ENCODE measurements at regions not wholly inside any gene's neighbourhood (a gene's known extent, or its start where the extent isn't known, plus 50 kb on each side); places are given as distances from the start of the nearest gene placed in this dataset.
"Not testable (repeated sequence)": the region's sequence is repeated elsewhere in the genome, so short reads cannot be mapped to it uniquely, and the experiment has no call there.

DNA sequence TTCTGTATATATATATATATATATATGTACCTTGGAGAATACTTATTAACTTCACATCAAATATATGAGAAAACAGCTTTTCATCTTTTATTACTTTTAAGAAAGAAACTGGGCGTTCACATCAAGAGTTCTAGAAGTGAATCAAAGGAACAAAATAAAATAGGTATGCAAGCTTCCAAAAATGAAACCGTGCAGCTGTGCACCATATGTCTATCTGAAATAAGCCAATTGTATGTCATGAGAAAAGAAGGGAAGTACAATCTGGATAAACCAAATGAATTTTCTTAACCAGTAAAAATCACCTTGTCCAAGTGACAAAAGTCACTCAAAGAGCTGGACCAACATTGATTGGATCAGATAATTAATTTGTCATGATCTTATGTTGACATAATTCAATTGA is 405.4 kb upstream of the TECRL start:
- DNase-seq, result no peak

DNA sequence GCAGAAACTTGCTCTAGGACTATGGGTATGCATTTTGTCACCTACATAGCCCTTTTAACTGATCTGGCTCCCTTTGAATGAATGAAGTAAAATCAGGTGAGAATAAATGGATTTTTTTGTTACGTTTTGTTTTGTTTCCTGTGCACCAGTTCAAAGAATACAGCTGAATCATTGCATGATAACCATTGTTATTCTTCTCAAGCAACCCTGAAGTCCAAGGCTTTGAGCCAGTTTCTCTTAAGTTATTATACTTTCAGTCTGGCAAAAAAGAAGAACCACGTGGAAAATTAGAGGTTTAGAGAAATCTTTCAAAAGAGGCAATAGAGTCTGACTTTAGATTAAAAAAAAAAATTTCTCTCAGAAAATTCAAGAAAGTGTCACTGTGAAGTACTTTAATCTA is 398.6 kb upstream of the TECRL start:
- DNase-seq, result no peak

DNA sequence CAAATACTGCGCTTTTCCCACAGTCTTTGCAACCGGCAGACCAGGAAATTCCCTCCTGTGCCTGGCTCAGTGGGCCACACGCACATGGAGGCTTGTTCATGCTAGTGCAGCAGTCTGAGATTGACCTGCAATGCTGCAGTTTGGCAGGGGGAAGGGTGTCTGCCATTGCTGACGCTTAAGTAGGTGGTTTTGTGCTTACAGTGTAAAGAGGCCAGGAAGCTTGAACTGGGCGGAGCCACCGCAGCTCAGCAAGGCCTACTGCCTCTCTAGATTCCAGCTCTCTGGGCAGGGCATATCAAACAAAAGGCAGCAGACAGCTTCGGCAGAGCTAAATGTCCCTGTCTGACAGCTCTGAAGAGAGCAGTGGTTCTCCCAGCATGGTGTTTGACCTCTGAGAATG is 390.5 kb upstream of the TECRL start:
- no peak for DNase-seq

DNA sequence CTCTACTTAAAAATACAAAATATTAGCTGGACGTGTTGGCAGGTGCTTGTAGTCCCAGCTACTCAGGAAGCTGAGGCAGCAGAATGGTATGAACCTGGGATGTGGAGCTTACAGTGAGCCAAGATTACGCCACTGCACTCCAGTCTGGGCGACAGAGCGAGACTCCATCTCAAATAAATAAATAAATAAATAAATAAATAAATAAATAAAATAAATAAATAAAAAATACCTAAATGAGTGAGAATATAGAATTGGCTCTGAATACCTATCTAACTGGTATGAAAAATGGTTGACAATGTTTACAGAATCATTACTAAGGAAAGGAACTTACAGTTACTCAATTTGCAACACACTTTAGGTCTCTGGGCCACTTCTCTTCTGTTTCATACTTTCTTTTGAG is 389.6 kb upstream of the TECRL start:
- DNase-seq, result not testable (repeated sequence)

DNA sequence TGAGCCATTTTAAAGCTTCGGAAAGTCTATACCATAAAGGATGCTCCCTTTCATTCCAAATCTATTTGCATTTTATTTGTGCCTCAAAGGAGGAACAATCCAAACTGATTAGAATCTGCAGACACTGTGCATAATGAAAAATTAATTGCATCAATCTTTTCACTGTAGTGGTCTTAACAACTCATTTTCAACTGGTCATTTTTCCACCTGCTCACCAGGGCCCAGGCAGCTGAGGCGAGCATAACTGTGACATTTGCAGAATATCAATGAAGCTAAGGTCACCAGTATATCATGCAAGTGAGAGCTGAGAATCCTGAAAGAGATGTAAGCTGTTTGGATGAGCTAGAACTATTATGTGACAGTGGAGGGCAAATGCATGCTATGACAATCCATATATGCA is 387.3 kb upstream of the TECRL start:
- DNase-seq, result no peak

DNA sequence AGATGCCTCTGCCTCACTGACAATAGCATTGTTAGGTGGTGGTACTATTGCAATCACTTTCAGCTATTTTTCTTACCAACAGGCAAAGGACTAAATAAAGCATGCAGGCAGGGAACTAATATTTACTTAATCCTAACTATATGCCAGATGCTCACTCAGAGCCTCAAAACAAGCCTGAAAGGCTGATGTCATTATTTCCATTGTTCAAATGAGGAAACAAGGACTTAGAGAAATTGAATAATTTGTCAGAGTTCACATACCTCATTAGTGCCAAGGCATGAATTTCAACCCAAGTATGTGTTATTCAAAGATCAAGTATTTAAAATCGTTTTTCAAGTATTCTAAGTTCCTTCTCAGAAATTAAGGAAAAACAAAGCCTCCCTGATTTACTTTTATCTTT is 374.9 kb upstream of the TECRL start:
- DNase-seq, result no peak

DNA sequence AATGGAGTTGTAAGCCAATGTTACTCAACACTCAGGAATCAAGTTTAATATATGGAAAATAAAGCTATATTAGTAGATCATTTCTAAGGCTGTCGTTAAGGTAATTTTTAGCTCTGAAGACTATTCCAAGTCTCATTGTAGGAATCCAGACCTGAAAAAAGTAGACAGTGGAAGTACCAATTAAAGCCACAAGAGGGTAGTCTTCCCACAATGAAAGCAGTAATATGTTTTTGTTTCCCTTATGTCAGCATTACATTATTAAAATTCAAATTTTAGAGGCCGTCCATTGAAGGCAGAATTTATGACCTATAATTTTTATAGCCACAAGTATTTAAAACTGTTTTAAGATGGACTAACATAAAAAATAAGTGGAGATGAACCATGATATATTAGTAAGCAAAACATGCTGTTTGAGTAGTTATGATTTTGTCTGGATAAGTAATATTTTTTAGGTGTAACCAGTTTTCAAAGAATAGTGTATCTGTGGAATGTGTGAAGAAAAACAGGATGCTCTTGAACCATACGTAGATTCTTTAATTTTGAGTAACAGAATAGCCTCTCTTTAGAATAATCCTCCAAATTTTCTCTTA is 372.6 kb upstream of the TECRL start:
- DNase-seq, result no peak

DNA sequence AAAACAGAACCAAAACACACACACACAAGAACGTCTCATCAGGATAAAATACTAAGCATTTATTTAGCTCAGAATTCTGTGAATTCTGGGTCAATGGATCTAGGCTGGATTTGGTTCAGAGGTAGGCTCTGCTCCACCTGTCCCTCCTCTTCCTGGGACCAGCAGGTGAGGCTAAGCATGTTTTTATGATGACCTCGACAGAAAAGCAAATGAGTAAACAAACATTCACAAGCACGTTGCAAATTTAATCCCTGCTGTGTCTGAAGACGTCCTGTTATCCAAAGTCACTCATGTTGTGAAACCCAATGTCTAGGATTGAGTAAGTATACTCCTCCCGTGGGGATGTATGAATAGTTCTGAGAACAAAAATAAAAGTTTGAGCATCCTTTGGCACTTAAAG is 371.4 kb upstream of the TECRL start:
- DNase-seq, result no peak

DNA sequence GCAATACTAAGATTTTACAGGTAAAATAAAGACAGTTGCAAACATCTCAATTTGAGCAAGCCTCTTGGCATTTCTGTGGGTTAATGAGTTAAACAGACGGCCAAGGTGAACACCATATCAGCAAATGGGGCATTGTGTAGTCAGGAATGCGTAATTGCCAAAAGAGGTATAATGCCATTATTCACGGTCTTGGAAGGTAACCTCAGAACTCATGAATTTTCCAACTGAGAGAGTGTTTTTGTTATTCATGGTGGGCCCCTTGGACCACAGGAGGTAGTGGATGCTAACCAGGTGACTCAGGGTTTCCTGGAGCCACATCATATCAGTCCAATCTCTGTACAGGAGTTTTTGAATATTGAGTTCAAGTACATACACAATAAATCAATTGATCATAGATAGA is 368.0 kb upstream of the TECRL start:
- DNase-seq, result no peak

DNA sequence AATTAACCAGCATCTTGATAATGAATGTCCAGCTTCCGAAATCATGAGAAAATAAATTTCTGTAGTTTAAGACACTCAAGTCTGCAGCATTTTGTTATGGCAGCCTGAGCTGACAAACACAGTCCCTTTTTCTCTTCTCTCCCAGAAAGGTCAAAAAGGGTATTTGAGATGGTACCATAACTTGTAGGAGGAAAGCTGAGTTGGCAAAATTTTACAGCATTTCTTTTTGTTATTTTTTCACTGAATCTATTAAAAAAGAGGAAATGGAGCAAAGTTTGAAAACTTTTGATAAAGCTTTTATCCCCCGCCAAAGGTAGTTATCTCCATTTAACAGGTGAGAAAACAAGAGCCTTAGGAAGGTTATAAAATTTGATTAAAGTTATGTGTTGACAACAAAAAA is 367.6 kb upstream of the TECRL start:
- DNase-seq, result no peak

DNA sequence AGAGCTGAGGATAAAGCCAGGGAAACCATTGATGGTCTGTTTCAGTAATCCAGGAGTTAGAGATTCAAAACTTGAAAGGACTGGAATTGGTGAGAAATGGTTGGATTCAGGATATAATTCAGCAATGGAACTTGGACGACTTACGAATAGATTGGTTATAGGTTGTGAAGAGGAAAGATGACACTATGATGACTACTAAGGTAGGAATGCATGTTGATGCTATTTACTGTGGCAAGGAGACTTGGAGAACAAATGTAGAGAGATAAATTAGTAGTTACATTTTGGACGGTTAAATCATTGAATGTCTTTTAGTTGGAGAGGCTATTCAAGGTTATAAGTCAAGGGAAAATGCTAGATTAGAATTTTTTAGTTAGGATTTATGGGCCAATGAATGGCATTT is 365.4 kb upstream of the TECRL start:
- no peak for DNase-seq

DNA sequence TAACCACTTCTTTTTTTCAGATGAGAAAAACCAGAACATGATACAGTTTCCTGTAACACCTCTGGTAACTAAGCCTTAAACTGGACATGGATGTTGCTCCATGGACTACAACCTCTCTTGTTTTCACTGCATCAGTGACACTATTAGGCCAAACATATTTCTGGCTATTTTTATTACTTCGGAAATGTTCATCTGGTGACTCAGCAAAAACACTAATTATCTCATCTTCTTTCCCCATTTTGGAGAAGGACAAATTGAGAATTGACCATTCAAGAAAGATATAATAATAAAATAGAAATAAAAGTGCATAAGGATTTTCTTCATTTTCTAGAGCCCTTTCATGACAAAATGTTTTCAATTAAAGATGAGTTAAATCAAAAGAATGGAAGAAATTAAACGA is 361.9 kb upstream of the TECRL start:
- DNase-seq, result no peak

DNA sequence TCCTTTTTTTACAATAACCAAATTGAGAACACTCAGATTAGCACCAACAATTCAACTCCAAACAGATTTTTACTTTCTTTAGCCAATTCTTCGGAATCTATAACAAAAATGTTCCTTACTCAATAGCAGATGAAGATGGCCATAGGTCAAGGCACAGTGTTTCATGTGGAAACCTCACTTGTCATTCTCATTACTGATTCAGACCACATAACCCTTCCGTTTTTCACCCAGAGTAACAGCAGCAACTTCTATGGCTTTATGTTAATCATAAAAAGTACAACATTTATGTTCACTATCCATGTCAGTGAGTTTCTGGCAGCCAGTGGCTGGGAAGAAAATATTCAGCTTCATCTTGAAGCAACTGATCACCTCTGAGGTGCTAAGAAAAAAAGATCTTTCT is 358.3 kb upstream of the TECRL start:
- no peak for DNase-seq

DNA sequence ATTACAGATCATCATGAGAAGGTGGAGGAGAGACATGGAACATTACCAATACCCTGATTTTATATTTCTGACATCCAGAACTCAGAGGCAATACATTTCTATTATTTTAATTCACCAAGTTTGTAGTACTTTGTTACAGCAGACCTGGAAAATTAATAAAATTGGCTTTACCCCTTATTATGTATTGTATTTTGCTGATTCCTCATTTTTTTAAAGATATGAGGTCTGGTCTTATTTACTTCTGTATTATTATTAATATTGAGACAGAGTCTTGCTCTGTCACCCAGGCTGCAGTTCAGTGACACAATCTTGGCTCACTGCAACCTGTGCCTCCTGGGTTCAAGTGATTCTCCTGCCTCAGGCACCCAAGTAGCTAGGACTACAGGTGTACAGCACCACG is 357.3 kb upstream of the TECRL start:
- DNase-seq, result no peak

DNA sequence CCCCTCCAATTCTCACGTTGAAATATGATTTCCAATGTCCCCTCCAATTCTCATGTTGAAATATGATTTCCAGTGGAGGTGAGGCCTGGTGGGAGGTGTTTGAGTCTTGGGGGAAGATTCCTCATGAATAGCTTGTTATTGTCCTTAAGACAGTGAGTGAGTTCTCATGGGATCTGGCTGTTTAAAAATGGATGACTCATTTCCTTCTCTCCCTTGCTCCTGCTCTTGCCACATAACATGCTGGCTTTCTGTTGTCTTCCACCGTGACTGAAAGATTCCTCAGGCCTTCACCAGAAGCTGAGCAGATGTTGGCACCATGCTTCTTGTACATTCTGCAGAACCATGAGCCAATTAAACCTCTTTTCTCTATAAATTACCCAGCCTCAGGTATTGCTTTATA is 346.8 kb upstream of the TECRL start:
- DNase-seq, result no peak

DNA sequence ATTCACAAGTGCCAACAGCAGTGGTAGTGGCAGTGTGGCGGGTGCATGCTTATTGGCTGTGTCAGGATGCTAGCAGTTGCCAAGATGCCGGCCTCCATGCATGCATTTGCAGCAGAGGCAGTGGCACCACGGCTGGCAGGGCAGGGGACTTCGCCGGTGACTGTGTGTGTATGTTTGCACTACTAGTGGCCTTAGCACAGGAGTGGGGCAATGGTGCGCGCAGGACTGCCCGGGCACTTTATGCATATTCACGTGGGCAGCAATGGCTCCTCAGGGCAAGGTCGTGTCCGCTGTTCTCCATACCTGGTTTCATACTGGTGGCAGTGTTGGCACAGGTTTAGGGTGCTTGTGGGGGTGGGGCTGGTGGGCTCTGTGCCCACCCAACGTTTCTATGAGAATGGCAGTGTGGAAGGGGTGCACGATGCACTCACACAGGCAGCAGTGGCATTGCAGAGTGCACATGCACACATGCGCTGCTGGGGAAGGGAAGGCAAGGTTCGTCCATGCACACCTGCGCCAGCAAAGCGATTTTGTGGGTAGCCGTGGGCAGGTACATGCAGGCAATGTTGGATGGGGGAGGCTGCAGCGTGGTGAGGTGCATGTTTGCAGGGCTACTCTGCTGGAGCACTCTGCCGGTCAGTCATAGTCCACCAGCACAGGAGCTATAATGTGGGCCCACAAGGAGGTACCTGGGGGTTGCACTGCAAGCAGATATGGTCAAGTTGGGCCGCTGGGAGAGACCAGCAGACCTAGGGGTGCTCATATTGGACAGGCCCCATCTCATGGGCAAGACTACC is 338.9 kb upstream of the TECRL start:
- DNase-seq, result no peak

DNA sequence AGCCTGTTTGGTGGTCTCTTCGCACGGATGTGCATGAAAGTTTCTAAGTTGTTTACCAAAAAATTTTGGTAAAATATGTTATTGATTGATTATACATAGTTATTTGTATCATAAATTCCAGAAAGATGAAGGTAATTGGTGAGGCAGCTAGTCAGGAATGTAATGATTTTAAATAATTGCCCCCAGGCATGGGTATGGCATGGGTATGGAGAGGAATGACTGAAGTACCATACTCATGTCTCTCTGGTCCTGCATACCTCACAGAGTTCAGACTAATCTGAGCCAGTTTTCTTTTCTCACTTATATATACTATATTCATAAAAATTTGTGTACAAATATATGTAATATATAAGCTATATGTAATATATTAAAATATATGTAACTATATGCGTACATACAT is 329.0 kb upstream of the TECRL start:
- no peak for DNase-seq

DNA sequence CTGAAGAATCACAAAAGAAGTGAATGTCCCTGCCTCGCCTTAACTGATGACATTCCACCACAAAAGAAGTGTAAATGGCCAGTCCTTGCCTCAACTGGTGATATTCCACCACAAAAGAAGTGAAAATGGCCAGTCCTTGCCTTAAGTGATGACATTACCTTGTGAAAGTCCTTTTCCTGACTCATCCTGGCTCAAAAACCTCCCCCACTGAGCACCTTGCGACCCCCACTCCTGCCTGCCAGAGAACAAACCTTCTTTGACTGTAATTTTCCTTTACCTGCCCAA is 328.5 kb upstream of the TECRL start:
- not testable (repeated sequence) for DNase-seq

DNA sequence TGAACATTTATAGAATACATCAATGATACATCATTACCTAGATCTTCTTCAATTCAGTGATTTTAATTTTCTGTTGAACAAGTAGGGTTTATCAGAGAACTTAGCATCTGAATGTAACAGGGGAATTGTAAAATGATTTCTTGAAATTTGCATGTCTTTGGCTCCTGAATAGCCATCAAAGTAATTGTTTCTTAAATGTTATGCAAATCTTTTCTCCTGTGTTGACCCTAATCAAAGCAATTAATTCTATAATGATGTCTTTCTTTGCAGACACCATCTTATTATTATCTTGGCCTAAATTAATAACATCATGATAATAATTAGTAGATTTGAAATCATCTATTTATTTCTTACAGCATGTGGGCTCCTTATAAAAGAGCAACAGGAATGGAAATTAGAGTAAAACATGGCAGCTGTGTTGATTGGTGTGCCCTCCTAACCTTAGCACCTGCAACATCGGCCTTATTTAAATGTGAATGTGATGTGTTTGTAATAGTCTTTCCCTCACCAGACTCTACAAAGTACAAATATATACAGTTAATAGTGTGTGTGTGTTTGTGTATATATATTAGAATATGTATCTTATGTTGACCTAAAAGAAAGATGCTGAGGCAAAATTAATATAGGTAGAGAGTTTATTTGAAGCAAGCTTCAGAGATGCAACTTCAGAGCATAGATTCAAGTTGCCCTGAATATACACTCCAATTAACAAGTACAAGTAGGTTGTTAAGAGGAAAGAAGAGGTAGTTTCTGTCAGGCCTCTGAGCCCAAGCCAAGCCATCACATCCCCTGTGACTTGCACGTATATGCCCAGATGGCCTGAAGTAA is 328.0 kb upstream of the TECRL start:
- no peak for DNase-seq

DNA sequence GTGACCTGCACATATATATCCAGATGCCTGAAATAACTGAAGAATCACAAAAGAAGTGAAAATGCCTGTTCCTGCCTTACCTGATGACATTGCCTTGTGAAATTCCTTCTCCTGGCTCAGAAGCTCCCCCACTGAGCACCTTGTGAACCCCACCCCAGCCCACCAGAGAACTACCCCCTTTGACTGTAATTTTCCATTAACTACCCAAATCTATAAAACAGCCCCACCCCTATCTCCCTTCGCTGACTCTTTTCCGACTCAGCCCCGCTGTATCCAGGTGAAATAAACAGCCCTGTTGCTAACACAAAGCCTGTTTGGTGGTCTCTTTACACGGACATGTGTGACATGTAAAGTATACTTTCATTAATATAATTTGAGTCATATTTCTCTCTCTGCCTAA is 320.3 kb upstream of the TECRL start:
- no peak for DNase-seq

DNA sequence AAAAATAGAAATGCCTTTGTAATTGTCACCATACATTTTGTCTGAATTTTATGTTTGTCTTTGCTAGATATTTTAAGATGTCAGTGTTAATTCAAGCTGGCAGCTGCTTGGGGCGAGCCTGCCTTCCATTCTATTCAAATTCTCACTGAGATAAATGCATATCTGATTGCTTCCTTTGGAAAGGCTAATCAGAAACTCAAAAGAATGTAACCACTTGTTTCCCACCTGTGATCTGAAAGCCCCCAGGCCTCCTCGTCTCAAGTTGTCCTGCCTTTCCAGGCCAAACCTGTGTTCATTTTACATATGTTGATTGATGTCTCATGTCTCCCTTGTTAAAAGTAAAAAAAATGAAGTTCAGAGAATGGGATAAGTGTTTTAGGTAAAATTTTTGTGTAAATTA is 318.7 kb upstream of the TECRL start:
- no peak for DNase-seq

DNA sequence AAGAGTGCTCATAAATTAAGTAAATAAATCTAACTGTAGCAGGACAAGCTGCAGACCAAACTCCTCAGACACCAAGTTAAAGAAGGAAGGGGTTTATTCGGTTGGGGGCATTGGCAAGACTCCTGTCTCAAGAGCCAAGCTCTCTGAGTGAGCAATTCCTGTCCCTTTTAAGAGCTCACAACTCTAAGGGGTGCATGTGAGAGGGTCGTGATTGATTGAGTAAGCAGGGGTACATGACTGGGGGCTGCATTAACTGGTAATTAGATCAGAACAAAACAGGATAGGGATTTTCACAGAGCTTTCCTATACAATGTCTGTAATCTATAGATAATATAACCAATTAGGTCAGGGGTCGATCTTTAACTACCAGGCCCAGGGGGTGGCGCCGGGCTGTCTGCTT is 318.1 kb upstream of the TECRL start:
- not testable (repeated sequence) for DNase-seq

DNA sequence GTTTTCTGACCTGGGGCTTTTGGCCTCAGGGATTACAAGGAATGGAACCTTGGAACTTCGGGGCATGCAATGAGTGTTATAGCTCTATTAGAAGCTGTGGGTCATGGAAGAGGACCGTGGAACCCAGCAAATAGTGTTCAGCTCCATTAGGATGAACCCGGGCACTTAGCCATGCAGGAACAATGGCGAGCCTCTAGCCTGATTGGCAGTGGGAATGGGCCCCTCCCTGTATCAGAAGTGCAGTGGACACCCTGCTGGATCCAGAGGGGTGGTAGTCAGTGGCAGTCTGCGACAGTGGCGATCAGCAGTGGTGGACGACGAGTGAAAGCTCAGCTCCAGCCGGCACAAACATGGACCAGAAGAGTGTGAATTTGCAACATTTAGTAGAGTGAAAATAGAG is 315.4 kb upstream of the TECRL start:
- no peak for DNase-seq

DNA sequence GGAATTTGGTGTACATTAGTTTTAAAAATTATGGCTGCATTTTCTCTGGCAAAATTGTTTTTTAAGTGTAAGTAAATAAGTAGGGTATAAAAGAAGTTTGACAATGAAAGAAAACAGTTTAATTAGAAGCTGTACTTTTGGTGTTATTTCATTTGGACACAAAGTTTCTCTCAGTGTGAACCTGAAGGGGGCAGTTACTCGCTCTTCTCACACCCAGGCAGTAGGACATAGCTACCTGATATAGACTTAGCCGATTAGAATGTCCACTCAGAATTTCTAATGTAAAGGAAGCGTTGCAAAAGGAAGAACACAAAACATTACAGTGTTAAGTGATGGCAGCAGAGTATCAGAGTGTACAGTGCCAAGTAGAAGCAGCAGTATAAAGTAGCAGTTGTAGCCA is 311.9 kb upstream of the TECRL start:
- no peak for DNase-seq

DNA sequence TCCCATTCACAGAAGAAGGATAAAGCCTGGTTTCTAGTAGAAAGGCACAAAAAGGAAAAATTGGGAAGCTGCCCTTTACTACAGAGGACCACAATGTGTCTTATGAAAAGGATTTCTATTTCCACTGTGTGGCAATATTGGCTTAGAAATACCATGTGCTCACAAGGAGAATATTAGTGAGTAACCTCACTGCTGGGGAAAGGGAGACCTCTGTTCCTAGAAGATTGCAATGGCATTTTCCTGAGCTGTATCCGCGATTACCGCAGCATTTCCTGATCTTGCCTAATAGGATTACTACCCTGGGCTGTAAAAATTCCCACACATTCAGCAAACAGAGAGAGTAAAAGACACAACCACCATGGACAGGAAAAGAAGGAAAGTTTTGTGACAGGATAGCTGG is 308.8 kb upstream of the TECRL start:
- DNase-seq, result no peak

Measured in NCI-H2081 treated with DMSO at 0.1 percent for 48 hours (cell line).